Spleen (tissue), 7 donors: ENCODE measurements at regions not wholly inside any gene's neighbourhood (a gene's known extent, or its start where the extent isn't known, plus 50 kb on each side); places are given as distances from the start of the nearest gene placed in this dataset.

Experiments
- CTCF ChIP-seq, 11 experiments: fragments of 200-600 bp in 7 of 11; fragments of 450-650 bp in 4 of 11; sonication (generic) in 4 of 11; IDR thresholded peaks in 8 of 11; conservative IDR thresholded peaks in 3 of 11; 1 replicate in 7 of 11; 2 replicates in 4 of 11; pipeline versions ENCODE4 v1.4.0 to v1.8.0; 2016 to 2021; ENCODE audit warnings: antibody characterized with exemption in 11 of 11, inconsistent platforms in 4 of 11, mild to moderate bottlenecking in 1 of 11
- POLR2A ChIP-seq, 3 donors: fragments of 450-650 bp; IDR thresholded peaks; one replicate each; pipeline ENCODE4 v1.5.1; 2017; ENCODE audit warnings: antibody characterized with exemption in 3 of 3, mild to moderate bottlenecking in 1 of 3
- POLR2AphosphoS5 ChIP-seq, 3 donors: sonication (generic); formaldehyde crosslinking; IDR thresholded peaks; one replicate each; pipeline ENCODE4 v1.5.1; 2017; ENCODE audit warnings: antibody characterized with exemption in 3 of 3
- donor health status: DM: no; HTN: no; CAD: no; lungs with moderate emphysema.
- donor health status: DM: no; HTN: no; CAD: no.
- donor health status: DM: no; HTN: no; CAD: no.

GRCh38 chr13:77449265-77449664, 86.2 kb upstream of the SCEL start:
- TF ChIP-seq CTCF (IDR thresholded peaks at IDR 0.05 in 8 of 11, conservative IDR thresholded peaks at IDR 0.05 in 3 of 11) (no peak), POLR2A (IDR thresholded peaks at IDR 0.05) (no peak), POLR2AphosphoS5 (IDR thresholded peaks at IDR 0.05) (no peak)
